BLaER1 treated with 17β-estradiol and CSF1 and Interleukin-3, amounts not matched to agents 10 nM and 100 nM (cell line): ENCODE measurements at regions not wholly inside any gene's neighbourhood (a gene's known extent, or its start where the extent isn't known, plus 50 kb on each side); places are given as distances from the start of the nearest gene placed in this dataset.

Experiments used
- H3K27ac ChIP-seq, 11 experiments: shearing (Covaris generic); formaldehyde crosslinking; 2 replicates each; pipeline ENCODE4 v1.8.1; 2022
- H3K27me3 ChIP-seq, 11 experiments: shearing (Covaris generic); formaldehyde crosslinking; 2 replicates each; pipeline ENCODE4 v1.8.1; 2022
- H3K36me3 ChIP-seq, 11 experiments: shearing (Covaris generic); formaldehyde crosslinking; 2 replicates each; pipeline ENCODE4 v1.8.1; 2022
- H3K4me1 ChIP-seq, 10 experiments: shearing (Covaris generic); formaldehyde crosslinking; 2 replicates each; pipeline ENCODE4 v1.8.1; 2022
- H3K4me2 ChIP-seq, 11 experiments: shearing (Covaris generic); formaldehyde crosslinking; 2 replicates each; pipeline ENCODE4 v1.8.1; 2022
- H3K4me3 ChIP-seq, 10 experiments: shearing (Covaris generic); formaldehyde crosslinking; 2 replicates each; pipeline ENCODE4 v1.8.1; 2022
- H3K9ac ChIP-seq, 11 experiments: shearing (Covaris generic); formaldehyde crosslinking; 2 replicates each; pipeline ENCODE4 v1.8.1; 2022
- H3K9me3 ChIP-seq, 11 experiments: shearing (Covaris generic); formaldehyde crosslinking; replicated peaks in 1 of 11; 2 replicates each; pipeline ENCODE4 v1.8.1; 2022
- H4K20me1 ChIP-seq, 11 experiments: shearing (Covaris generic); formaldehyde crosslinking; 2 replicates each; pipeline ENCODE4 v1.8.1; 2022
- Cebpa-rat ChIP-seq, 11 experiments: shearing (Covaris generic); IDR thresholded peaks; 2 replicates each; pipeline ENCODE4 v1.8.1; 2022

DNA sequence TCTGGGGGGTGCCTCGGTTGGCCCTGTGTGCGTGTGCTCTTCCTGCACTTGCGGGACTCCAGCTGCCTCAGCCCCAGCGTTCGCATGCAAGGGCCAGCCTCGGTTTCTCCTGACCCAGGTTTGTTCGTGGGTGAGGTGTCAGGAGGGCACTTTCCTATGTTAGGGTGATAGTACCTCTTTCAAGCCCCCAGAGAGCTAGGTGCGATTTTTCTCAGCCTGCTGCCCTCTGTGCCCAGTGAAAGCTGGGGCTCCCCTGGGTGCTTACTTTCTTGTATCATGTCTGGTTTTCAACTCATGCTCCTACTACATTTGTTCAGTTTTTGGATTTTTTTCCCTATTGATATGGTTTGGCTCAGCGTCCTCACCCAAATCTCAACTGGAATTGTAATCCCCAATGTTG is 289.2 kb downstream of the TEX29 start:
- Histone ChIP-seq H3K4me3 (peak overlapping the region in 7 of 10 experiments; percentile 12 to 54 (median 45); a peak in 13 of 20 replicates), H3K27me3 (no peaks in the 10 kb centered on the region), H3K4me2 (peak overlapping the region; percentile 70 to 90 (median 84)), H3K27ac (peak overlapping the region in 10 of 11 experiments; percentile 17 to 95 (median 82); a peak in 18 of 22 replicates), H3K36me3 (no peaks in the 10 kb centered on the region), H3K9ac (peak overlapping the region in 9 of 11 experiments; percentile 44 to 81 (median 60); a peak in 15 of 22 replicates), H3K4me1 (peaks cover 15 to 48% (median 32%) of the 10 kb centered on the region in 10 experiments), H3K9me3 (peaks cover 0 to 23% (median 10%) of the 10 kb centered on the region in 11 experiments; a peak in 12 of 22 replicates), H4K20me1 (no peaks in the 10 kb centered on the region)
- no peak for TF ChIP-seq Cebpa-rat (IDR thresholded peaks at IDR 0.05)

DNA sequence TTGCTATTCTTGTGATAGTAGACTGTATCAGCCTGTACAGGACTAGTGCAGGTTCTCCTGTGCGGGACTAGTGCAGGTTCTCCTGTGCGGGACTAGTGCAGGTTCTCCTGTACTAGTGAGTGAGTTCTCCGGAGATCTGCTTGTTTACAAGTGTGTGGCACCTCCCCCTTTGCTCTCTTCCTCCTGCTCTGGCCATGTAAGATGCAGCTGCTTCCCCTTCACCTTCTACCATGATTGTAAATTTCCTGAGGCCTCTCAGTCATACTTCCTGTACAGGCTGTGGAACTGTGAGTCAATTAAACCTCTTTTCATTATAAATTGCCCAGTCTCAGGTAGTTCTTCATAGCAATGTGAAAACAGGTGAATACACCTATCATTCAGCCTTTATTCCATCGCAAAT is 289.6 kb downstream of the TEX29 start:
- peak overlapping the region in 8 of 10 experiments; percentile 5 to 54 (median 43); a peak in 14 of 20 replicates for H3K4me3 ChIP-seq
- peak overlapping the region; percentile 70 to 90 (median 84) for H3K4me2 ChIP-seq
- H3K36me3 ChIP-seq, result no peaks in the 10 kb centered on the region
- H3K9me3 ChIP-seq, result peaks cover 0 to 23% (median 9%) of the 10 kb centered on the region in 11 experiments; a peak in 12 of 22 replicates
- H3K27ac ChIP-seq, result peak overlapping the region in 10 of 11 experiments; percentile 17 to 95 (median 82); a peak in 18 of 22 replicates
- H3K27me3 ChIP-seq, result no peaks in the 10 kb centered on the region
- H3K4me1 ChIP-seq, result peaks cover 15 to 49% (median 32%) of the 10 kb centered on the region in 10 experiments
- H3K9ac ChIP-seq, result peak overlapping the region in 9 of 11 experiments; percentile 44 to 81 (median 60); a peak in 17 of 22 replicates
- TF ChIP-seq Cebpa-rat (IDR thresholded peaks at IDR 0.05), result no peak
- no peaks in the 10 kb centered on the region for H4K20me1 ChIP-seq

DNA sequence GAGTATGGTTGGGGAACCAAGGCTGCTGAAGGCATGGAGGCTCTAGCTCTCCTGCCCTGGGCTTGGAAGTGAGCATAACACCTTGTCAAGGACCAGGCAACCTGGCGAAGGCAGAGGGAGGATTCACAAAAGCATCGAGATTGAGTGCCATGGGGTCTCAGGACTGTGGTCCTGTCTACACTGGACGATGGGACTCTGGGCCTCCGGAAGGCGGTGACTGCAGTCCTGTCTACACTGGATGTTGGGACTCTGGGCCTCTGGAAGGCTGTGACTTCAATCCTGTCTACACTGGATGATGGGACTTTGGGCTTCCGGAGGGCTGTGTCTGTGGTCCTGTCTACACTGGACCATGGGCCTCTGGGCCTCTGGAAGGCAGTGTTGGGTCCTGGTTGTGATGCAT is 290.4 kb downstream of the TEX29 start:
- Histone ChIP-seq H3K36me3 (no peaks in the 10 kb centered on the region), H4K20me1 (no peaks in the 10 kb centered on the region), H3K4me3 (peak overlapping the region in 5 of 10 experiments; percentile 5 to 41 (median 6); a peak in 5 of 20 replicates), H3K4me1 (peaks cover 15 to 49% (median 32%) of the 10 kb centered on the region in 10 experiments), H3K9ac (peak overlapping the region in 7 of 11 experiments; percentile 49 to 81 (median 71); a peak in 12 of 22 replicates), H3K9me3 (peaks cover 0 to 19% (median 8%) of the 10 kb centered on the region in 11 experiments; a peak in 12 of 22 replicates), H3K27me3 (no peaks in the 10 kb centered on the region), H3K4me2 (peak overlapping the region; percentile 70 to 90 (median 84); a peak in 21 of 22 replicates), H3K27ac (peak overlapping the region in 10 of 11 experiments; percentile 5 to 95 (median 82); a peak in 19 of 22 replicates)
- no peak for TF ChIP-seq Cebpa-rat (IDR thresholded peaks at IDR 0.05)

DNA sequence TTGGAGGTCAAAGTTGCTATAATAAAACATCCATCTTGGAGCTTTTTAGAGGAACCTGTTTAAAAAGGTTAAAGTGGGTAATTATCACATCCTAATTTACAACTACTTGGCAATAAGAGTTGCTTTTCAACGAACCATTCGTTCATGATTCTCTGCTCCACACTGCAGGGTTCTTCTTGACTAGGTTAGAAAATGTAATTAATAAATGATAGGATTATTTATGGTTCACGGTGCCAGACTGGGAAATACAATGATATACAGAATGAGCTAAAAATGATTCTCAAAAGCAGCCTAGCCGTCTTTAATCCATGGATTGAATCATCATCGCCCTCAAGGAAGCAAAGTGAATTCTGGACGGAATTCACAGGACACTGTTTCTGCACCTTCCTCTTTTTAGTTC is 291.2 kb downstream of the TEX29 start:
- H4K20me1 ChIP-seq, result no peaks in the 10 kb centered on the region
- no peak overlapping the region for H3K4me3 ChIP-seq
- no peaks in the 10 kb centered on the region for H3K36me3 ChIP-seq
- H3K27me3 ChIP-seq, result no peaks in the 10 kb centered on the region
- H3K9me3 ChIP-seq, result peaks cover 0 to 18% (median 6%) of the 10 kb centered on the region in 11 experiments; a peak in 12 of 22 replicates
- peak overlapping the region in 4 of 11 experiments; percentile 83 to 90 (median 84); a peak in 3 of 22 replicates for H3K4me2 ChIP-seq
- H3K4me1 ChIP-seq, result peaks cover 15 to 49% (median 32%) of the 10 kb centered on the region in 10 experiments
- H3K27ac ChIP-seq, result peak overlapping the region in 3 of 11 experiments; percentile 89 to 95 (median 94); a peak in 4 of 22 replicates
- H3K9ac ChIP-seq, result no peak overlapping the region
- TF ChIP-seq Cebpa-rat (IDR thresholded peaks at IDR 0.05), result no peak

DNA sequence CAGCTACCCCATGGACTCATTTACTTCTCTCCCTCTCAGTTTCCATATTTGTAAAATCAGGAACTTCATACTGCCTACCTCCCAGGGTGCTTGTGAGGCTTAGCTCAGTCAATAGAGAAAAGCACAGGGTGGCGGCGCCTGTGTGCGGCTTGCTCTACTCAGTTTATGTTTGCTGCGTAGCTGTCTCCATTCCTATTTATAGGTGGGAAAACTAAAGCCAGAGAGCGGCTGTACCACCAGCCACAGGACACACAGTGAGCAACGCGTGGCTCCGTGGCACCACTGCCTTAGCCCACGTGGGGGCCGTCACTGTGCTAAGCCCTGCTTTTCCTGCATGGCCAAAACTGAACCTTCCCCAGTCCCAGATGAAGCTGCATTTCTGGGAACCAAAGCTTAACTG is 292.4 kb downstream of the TEX29 start:
- TF ChIP-seq Cebpa-rat (IDR thresholded peaks at IDR 0.05), result no peak
- no peak overlapping the region for H3K27ac ChIP-seq
- H3K4me2 ChIP-seq, result peak overlapping the region in 3 of 11 experiments; percentile 4 to 8 (median 7); a peak in 1 of 22 replicates
- H3K9me3 ChIP-seq, result peaks cover 0 to 16% (median 6%) of the 10 kb centered on the region in 11 experiments; a peak in 11 of 22 replicates
- H3K4me1 ChIP-seq, result peaks cover 15 to 49% (median 32%) of the 10 kb centered on the region in 10 experiments
- H3K27me3 ChIP-seq, result no peaks in the 10 kb centered on the region
- no peak overlapping the region for H3K4me3 ChIP-seq
- no peaks in the 10 kb centered on the region for H3K36me3 ChIP-seq
- H4K20me1 ChIP-seq, result no peaks in the 10 kb centered on the region
- no peak overlapping the region for H3K9ac ChIP-seq

DNA sequence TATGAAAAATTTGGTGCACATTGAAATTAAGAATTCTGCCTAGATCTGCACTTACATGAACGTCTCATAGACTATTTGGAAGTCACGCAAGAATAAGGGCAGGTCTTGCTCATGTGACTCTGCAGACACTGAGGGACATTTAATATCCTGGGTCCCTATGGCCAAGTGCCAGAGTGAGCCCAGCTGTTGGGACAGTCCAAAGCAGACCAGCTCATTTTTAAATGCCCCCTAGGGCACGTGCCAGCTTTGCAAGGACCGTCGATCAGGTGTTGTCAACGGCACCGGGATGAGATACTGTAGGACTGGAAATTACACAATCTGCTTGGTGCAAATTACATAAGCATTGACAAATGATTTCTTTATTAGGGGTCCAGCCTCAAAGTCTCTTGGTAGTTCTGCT is 293.6 kb downstream of the TEX29 start:
- peaks cover 0 to 8% (median 0%) of the 10 kb centered on the region in 11 experiments; a peak in 2 of 22 replicates for H3K9me3 ChIP-seq
- H3K27me3 ChIP-seq, result peaks cover 0 to 10% (median 8%) of the 10 kb centered on the region in 11 experiments; a peak in 16 of 22 replicates
- TF ChIP-seq Cebpa-rat (IDR thresholded peaks at IDR 0.05), result no peak

DNA sequence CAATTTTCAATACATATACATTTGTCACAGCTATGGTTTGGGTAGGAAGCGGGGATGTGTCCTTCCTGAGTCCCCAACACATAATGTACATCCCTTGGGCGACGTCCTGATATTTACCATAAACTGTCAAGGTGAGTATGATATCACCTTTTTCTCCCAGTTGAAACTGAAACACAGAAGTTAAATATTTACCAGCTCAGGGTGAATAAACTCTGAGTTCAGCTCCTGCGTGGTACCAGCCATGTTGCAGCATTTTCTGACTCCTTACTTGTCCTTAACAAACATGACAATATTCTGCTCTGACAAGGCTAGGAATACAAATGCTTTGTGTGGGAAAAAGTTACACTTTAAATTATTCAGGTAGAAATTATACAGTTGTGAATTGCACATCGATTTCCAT is 294.2 kb downstream of the TEX29 start:
- Histone ChIP-seq H3K27ac (no peak overlapping the region), H3K4me1 (peaks cover 13 to 53% (median 36%) of the 10 kb centered on the region in 10 experiments), H3K4me2 (peak overlapping the region in 1 of 11 experiments; percentile 33; a peak in 1 of 22 replicates), H3K4me3 (no peak overlapping the region), H3K9me3 (0 out of 22 replicates have a peak, but pooled peaks cover 0 to 8% (median 0%) of the 10 kb centered on the region in 11 experiments), H3K27me3 (peaks cover 0 to 16% (median 14%) of the 10 kb centered on the region in 11 experiments; a peak in 17 of 22 replicates), H3K36me3 (no peaks in the 10 kb centered on the region), H3K9ac (no peak overlapping the region), H4K20me1 (no peaks in the 10 kb centered on the region)
- TF ChIP-seq Cebpa-rat (IDR thresholded peaks at IDR 0.05), result no peak

More for the DNA sequence above, 293.6 kb downstream of the TEX29 start:
- Histone ChIP-seq H3K4me3 (no peak overlapping the region), H4K20me1 (no peaks in the 10 kb centered on the region), H3K27ac (no peak overlapping the region), H3K36me3 (no peaks in the 10 kb centered on the region), H3K9ac (no peak overlapping the region), H3K4me2 (peak overlapping the region in 1 of 11 experiments; percentile 33; a peak in 1 of 22 replicates), H3K4me1 (peaks cover 15 to 55% (median 39%) of the 10 kb centered on the region in 10 experiments)

DNA sequence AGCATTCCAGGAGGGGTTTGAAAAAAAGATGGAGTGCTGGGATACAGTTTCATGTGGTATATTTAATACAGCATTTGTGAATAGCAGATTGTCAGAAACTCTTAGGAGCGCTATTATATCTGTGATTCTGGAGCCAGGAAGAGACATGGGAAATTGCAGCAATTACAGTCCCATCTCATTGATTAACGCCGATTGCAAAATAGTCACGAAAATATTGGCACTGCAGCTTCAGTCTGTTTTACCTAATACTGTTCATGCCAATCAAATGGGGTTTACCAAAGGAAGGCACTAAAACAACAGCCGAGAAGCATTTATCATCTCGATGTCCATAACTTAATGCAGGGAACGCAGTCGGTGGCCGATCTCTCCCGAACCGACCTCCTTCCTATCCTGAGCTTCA is 295.8 kb downstream of the TEX29 start:
- no peak for TF ChIP-seq Cebpa-rat (IDR thresholded peaks at IDR 0.05)
- Histone ChIP-seq H3K4me1 (peaks cover 0 to 50% (median 21%) of the 10 kb centered on the region in 10 experiments; a peak in 14 of 20 replicates), H3K4me3 (no peak overlapping the region), H3K4me2 (no peak overlapping the region), H3K9me3 (0 out of 22 replicates have a peak, but pooled peaks cover 0 to 1% (median 0%) of the 10 kb centered on the region in 11 experiments), H3K9ac (no peak overlapping the region), H3K36me3 (no peaks in the 10 kb centered on the region), H4K20me1 (no peaks in the 10 kb centered on the region), H3K27ac (no peak overlapping the region), H3K27me3 (peaks cover 0 to 22% (median 19%) of the 10 kb centered on the region in 11 experiments; a peak in 17 of 22 replicates)

DNA sequence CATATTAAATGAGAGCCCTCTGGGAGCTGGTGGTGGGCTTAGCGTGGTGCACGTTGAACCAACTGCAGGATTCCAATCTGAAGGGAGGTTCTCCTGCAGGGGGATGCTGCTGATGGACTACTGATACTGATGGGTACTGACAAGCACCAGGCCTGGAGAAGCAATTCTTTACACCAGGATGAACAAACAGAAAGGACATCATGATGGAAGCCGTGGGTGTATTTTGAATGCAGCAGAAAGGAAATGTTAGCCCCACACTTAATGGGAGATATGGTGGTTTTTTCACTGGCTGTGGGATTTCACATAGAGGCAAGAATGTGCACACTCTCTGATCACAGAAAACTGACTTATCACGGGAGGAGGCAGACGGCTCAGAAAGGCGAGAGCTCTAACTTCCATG is 299.7 kb downstream of the TEX29 start:
- H4K20me1 ChIP-seq, result no peaks in the 10 kb centered on the region
- no peak overlapping the region for H3K27ac ChIP-seq
- peak overlapping the region in 7 of 11 experiments; percentile 2 to 64 (median 29); a peak in 11 of 22 replicates for H3K4me2 ChIP-seq
- H3K9me3 ChIP-seq, result 0 out of 22 replicates have a peak, but pooled peaks cover 0 to 6% (median 0%) of the 10 kb centered on the region in 11 experiments
- H3K4me1 ChIP-seq, result peaks cover 0 to 58% (median 39%) of the 10 kb centered on the region in 10 experiments; a peak in 15 of 20 replicates
- H3K9ac ChIP-seq, result no peak overlapping the region
- no peaks in the 10 kb centered on the region for H3K36me3 ChIP-seq
- H3K4me3 ChIP-seq, result no peak overlapping the region
- no peak for TF ChIP-seq Cebpa-rat (IDR thresholded peaks at IDR 0.05)
- H3K27me3 ChIP-seq, result peaks cover 0 to 29% (median 19%) of the 10 kb centered on the region in 11 experiments; a peak in 17 of 22 replicates
